ENCODE measurements at regions not wholly inside any gene's neighbourhood (a gene's known extent, or its start where the extent isn't known, plus 50 kb on each side); places are given as distances from the start of the nearest gene placed in this dataset.

GRCh38 chr1:25036117-25036546 lies 106.1 kb upstream of the RUNX3 start:
- Histone ChIP-seq H3K36me3 (replicated peaks in 1 of 2; ENCODE audit: control insufficient read depth in 1 of 2, insufficient read depth in 2 of 2, low read length in 2 of 2) (no peaks in the 10 kb centered on the region), H4K20me1 (ENCODE audit: insufficient read depth, low read length) (no peaks in the 10 kb centered on the region), H3K79me2 (ENCODE audit: insufficient read depth, low read length) (no peaks in the 10 kb centered on the region), H2AFZ (ENCODE audit: insufficient read depth, low read depth, low read length, poor library complexity, severe bottlenecking) (no peak overlapping the region), H3K27ac (ENCODE audit: low read depth in 1 of 2, low read length in 2 of 2) (no peak overlapping the region), H3K4me1 (ENCODE audit: control insufficient read depth in 1 of 2, insufficient read depth in 2 of 2, low read length in 2 of 2) (peaks cover 56 to 61% of the 10 kb centered on the region in 2 donors), H3K4me2 (replicated peaks; ENCODE audit: extremely low read depth, low read length, poor library complexity, severe bottlenecking) (no peak overlapping the region), H3K4me3 (replicated peaks in 1 of 3; ENCODE audit: low read depth in 2 of 3, low read length in 3 of 3) (no peak overlapping the region), H3K27me3 (ENCODE audit: control insufficient read depth in 2 of 2, insufficient read depth in 2 of 2, low read length in 2 of 2) (peaks cover 0 to 9% of the 10 kb centered on the region in 2 donors), H3K9me3 (replicated peaks in 1 of 2; ENCODE audit: control insufficient read depth in 1 of 2, insufficient read depth in 1 of 2, low read length in 2 of 2) (no peaks in the 10 kb centered on the region), H3K9ac (ENCODE audit: insufficient read depth, low read length, poor library complexity, severe bottlenecking) (no peak overlapping the region)
- intact Hi-C loops (cut with micrococcal nuclease): loop anchor here (2.0 to 5.0 kb wide), 4 partner anchors 13 to 107 kb away; partner anchors contain the start of gene RUNX3 (in 1 of the 2)
- DNase-seq: no peak
- peaks cover 10% of the 10 kb centered on the region for H3K4me1 Mint-ChIP-seq
- 97% methylated on average over 2 of the region's 3 CpGs for WGBS (ENCODE audit: insufficient coverage)
- H3K4me3 Mint-ChIP-seq: no peak overlapping the region
- H3K27ac Mint-ChIP-seq: no peak overlapping the region
- H3K27me3 Mint-ChIP-seq (ENCODE audit: low read depth in 3 of 3): peaks cover 19 to 32% (median 25%) of the 10 kb centered on the region in 3 donors
- peaks cover 10 to 27% of the 10 kb centered on the region in 2 donors for H3K36me3 Mint-ChIP-seq
- no peak for TF ChIP-seq CTCF (IDR thresholded peaks at IDR 0.05)
- H3K9me3 Mint-ChIP-seq: peaks cover 0 to 2% (median 0%) of the 10 kb centered on the region in 7 donors

- no peak overlapping the region for H3K4me3 ChIP-seq (replicated peaks in 1 of 3; ENCODE audit: low read depth in 2 of 3, low read length in 3 of 3)
- 100% methylated on average over 1 of the region's 1 CpG for WGBS (ENCODE audit: insufficient coverage)
- H3K27ac Mint-ChIP-seq: peak overlapping the region in 1 of 7 donors; percentile 94
- intact Hi-C loops (cut with micrococcal nuclease): loop anchor here (2.0 to 5.0 kb wide), 4 partner anchors 13 to 107 kb away; partner anchors contain the start of gene RUNX3 (in 1 of the 2)
- peaks cover 0 to 2% (median 0%) of the 10 kb centered on the region in 7 donors for H3K9me3 Mint-ChIP-seq
- no peak overlapping the region for H3K9ac ChIP-seq (ENCODE audit: insufficient read depth, low read length, poor library complexity, severe bottlenecking)
- no peaks in the 10 kb centered on the region for H3K9me3 ChIP-seq (replicated peaks in 1 of 2; ENCODE audit: control insufficient read depth in 1 of 2, insufficient read depth in 1 of 2, low read length in 2 of 2)
- peak in 1 of 3 donors; percentile 18 for DNase-seq
- H3K79me2 ChIP-seq (ENCODE audit: insufficient read depth, low read length): no peaks in the 10 kb centered on the region
- H3K36me3 Mint-ChIP-seq: peaks cover 14 to 31% of the 10 kb centered on the region in 2 donors
- H3K4me1 Mint-ChIP-seq: peaks cover 10% of the 10 kb centered on the region
- peaks cover 20 to 35% (median 29%) of the 10 kb centered on the region in 3 donors for H3K27me3 Mint-ChIP-seq (ENCODE audit: low read depth in 3 of 3)
- peaks cover 0 to 10% of the 10 kb centered on the region in 2 donors for H3K27me3 ChIP-seq (ENCODE audit: control insufficient read depth in 2 of 2, insufficient read depth in 2 of 2, low read length in 2 of 2)
- H2AFZ ChIP-seq (ENCODE audit: insufficient read depth, low read depth, low read length, poor library complexity, severe bottlenecking): no peak overlapping the region
- peaks cover 61 to 66% of the 10 kb centered on the region in 2 donors for H3K4me1 ChIP-seq (ENCODE audit: control insufficient read depth in 1 of 2, insufficient read depth in 2 of 2, low read length in 2 of 2)
- no peaks in the 10 kb centered on the region for H3K36me3 ChIP-seq (replicated peaks in 1 of 2; ENCODE audit: control insufficient read depth in 1 of 2, insufficient read depth in 2 of 2, low read length in 2 of 2)
- peak overlapping the region; percentile 63 for H3K4me2 ChIP-seq (replicated peaks; ENCODE audit: extremely low read depth, low read length, poor library complexity, severe bottlenecking)
- H3K27ac ChIP-seq (ENCODE audit: low read depth in 1 of 2, low read length in 2 of 2): peak overlapping the region in 1 of 2 donors; percentile 98
- peak overlapping the region in 1 of 2 donors; percentile 80 for H3K4me3 Mint-ChIP-seq
- H4K20me1 ChIP-seq (ENCODE audit: insufficient read depth, low read length): no peaks in the 10 kb centered on the region
- TF ChIP-seq CTCF (IDR thresholded peaks at IDR 0.05): no peak
Observed at GRCh38 chr1:25035523-25036116, 105.5 kb upstream of the RUNX3 start.
